K562 (cell line): ENCODE measurements at regions not wholly inside any gene's neighbourhood (a gene's known extent, or its start where the extent isn't known, plus 50 kb on each side); places are given as distances from the start of the nearest gene placed in this dataset.

ENCODE experiments used
- ATAC-seq: fragments of 200-7000 bp; cut with Tn5 transposase; 3 replicates; pipeline ENCODE4 v1.9.1; 2020; ENCODE audit warnings: moderate library complexity
- BruUV-seq: library from RNA; stranded (reverse); fragments of 400-500 nt; replicated peaks from 2 replicates; lab custom pipeline; 2021; lab: Mats Ljungman, UMichigan
- CTCF ChIA-PET: fragments of 300-600 bp; formaldehyde crosslinking; extraction: SDS; loops from one replicate; lab custom pipeline; 2021; ENCODE audit warnings: low intra/inter-chr PET ratio; lab: Yijun Ruan, JAX
- POLR2A ChIA-PET: fragments of 300-600, 350-650 bp; sonication (Branson Sonifier 250); formaldehyde crosslinking; extraction: SDS; loops from one replicate; lab custom pipeline; 2021; ENCODE audit warnings: antibody characterized with exemption, inconsistent platforms; lab: Yijun Ruan, JAX
- DNase-seq, 4 experiments: peaks; one replicate each; pipeline versions ENCODE4 v3.0.0 to v3.0.0-alpha.2; 2011 to 2018; ENCODE audit warnings: low spot score in 3 of 4, mixed read lengths in 3 of 4; ENCODE audit errors: extremely low read depth in 1 of 4
- FAIRE-seq: peaks from 2 replicates; lab custom pipeline; 2011; peaks lifted over from hg19 to GRCh38; lab: Jason Lieb, UNC
- H2AFZ ChIP-seq: 2 replicates; pipeline ENCODE4 v1.6.0; 2011; ENCODE audit warnings: low read depth, low read length, control low read depth, inconsistent platforms
- H3K27ac ChIP-seq: fragments of 200-600 bp; 3 replicates; pipeline ENCODE4 v1.8.0; 2011; ENCODE audit warnings: low read depth, mild to moderate bottlenecking, control low read depth, inconsistent platforms, low read length, moderate library complexity, mixed read lengths; ENCODE audit errors: extremely low read depth
- H3K27me3 ChIP-seq, 2 experiments: fragments of 300-600 bp in 1 of 2; 2 replicates in 1 of 2; 3 replicates in 1 of 2; pipeline versions ENCODE4 v1.6.0 to v1.8.0; 2011; ENCODE audit warnings: inconsistent platforms in 2 of 2, low read length in 2 of 2, mild to moderate bottlenecking in 1 of 2, mixed read lengths in 1 of 2, moderate library complexity in 1 of 2; ENCODE audit not compliant: control insufficient read depth in 2 of 2, insufficient read depth in 2 of 2
- H3K36me3 ChIP-seq: fragments of 300-600 bp; 3 replicates; pipeline ENCODE4 v1.8.0; 2011; ENCODE audit warnings: mild to moderate bottlenecking, low read length, inconsistent platforms; ENCODE audit not compliant: control insufficient read depth, insufficient read depth
- H3K4me1 ChIP-seq, 2 experiments: fragments of 200-600 bp in 1 of 2; replicated peaks in 1 of 2; 2 replicates in 1 of 2; 3 replicates in 1 of 2; pipeline versions ENCODE4 v1.5.1 to v1.8.0; 2011; ENCODE audit warnings: inconsistent platforms in 2 of 2, low read length in 2 of 2, mild to moderate bottlenecking in 1 of 2, mixed read lengths in 1 of 2, moderate library complexity in 1 of 2; ENCODE audit not compliant: control insufficient read depth in 2 of 2, insufficient read depth in 2 of 2
- H3K4me2 ChIP-seq: 2 replicates; pipeline ENCODE4 v1.6.1; 2011; ENCODE audit warnings: low read length, control low read depth, inconsistent platforms, mixed read lengths; ENCODE audit not compliant: insufficient read depth
- H3K4me3 ChIP-seq: fragments of 200-600 bp; sonication (generic), shearing (Covaris generic); 2 replicates; pipeline ENCODE4 v1.5.1; 2016; ENCODE audit warnings: control low read depth, inconsistent platforms
- H3K79me2 ChIP-seq: fragments of 200-600 bp; 3 replicates; pipeline ENCODE4 v1.8.0; 2011; ENCODE audit warnings: low read length, inconsistent platforms; ENCODE audit not compliant: control insufficient read depth, insufficient read depth
- H3K9ac ChIP-seq, 2 experiments: 2 replicates each; pipeline versions ENCODE4 v1.6.0 to v1.6.1; 2011; ENCODE audit warnings: low read depth in 2 of 2, low read length in 2 of 2, control low read depth in 1 of 2, inconsistent platforms in 1 of 2, mild to moderate bottlenecking in 1 of 2, mixed read lengths in 1 of 2; ENCODE audit not compliant: insufficient read depth in 1 of 2
- H3K9me1 ChIP-seq: one replicate; pipeline ENCODE4 v1.6.0; 2011; ENCODE audit warnings: inconsistent platforms, mild to moderate bottlenecking, low read length, moderate library complexity; ENCODE audit not compliant: control insufficient read depth, insufficient read depth
- H3K9me3 ChIP-seq: replicated peaks from 2 replicates; pipeline ENCODE4 v1.5.1; 2011; ENCODE audit warnings: low read depth, low read length, inconsistent platforms; ENCODE audit not compliant: control insufficient read depth, insufficient read depth
- H4K20me1 ChIP-seq: replicated peaks from 2 replicates; pipeline ENCODE4 v1.6.1; 2011; ENCODE audit warnings: low read length, inconsistent platforms, mixed read lengths; ENCODE audit not compliant: control insufficient read depth, insufficient read depth
- CREB1 ChIP-seq, 2 experiments: sonication (generic) in 1 of 2; formaldehyde crosslinking in 1 of 2; IDR thresholded peaks; 2 replicates each; pipeline versions ENCODE4 v1.6.1 to v1.8.0; 2012 to 2022; ENCODE audit warnings: inconsistent platforms in 1 of 2, mild to moderate bottlenecking in 1 of 2, missing genetic modification reagents in 1 of 2, moderate library complexity in 1 of 2
- HNRNPK ChIP-seq: fragments of 200-400 bp; formaldehyde crosslinking; IDR thresholded peaks from one replicate; pipeline ENCODE4 v1.6.1; 2018; ENCODE audit warnings: mild to moderate bottlenecking, low read depth, low read length; ENCODE audit not compliant: poor library complexity, severe bottlenecking
- WGBS: fragments of 100-300 bp; shearing (Covaris generic); methylation state at CpG from one replicate; pipeline ENCODE4 v1.1.6; 2016; ENCODE audit warnings: low coverage, mixed read lengths; ENCODE audit not compliant: insufficient coverage; ENCODE audit errors: missing lambda C conversion rate; 5-methylcytosine and 5-hydroxymethylcytosine counted together
- in situ Hi-C: fragments of 300-500 bp; cut with MboI; formaldehyde crosslinking; loops from 4 replicates; pipeline ENCODE4 v1.15.0; 2018; ENCODE audit warnings: inconsistent platforms, mixed read lengths
- intact Hi-C: fragments of 100-400 bp; cut with micrococcal nuclease; formaldehyde crosslinking; loops from 2 replicates; pipeline ENCODE4 v1.14.2; 2022
- TF ChIP-seq, protein P1 (sequence below): fragments of 450-650 bp; conservative IDR thresholded peaks from 2 replicates; pipeline ENCODE4 v1.6.1; 2016; ENCODE audit warnings: missing genetic modification characterization, low read depth, mild to moderate bottlenecking, control low read depth, missing compliant biosample characterization

DNA sequence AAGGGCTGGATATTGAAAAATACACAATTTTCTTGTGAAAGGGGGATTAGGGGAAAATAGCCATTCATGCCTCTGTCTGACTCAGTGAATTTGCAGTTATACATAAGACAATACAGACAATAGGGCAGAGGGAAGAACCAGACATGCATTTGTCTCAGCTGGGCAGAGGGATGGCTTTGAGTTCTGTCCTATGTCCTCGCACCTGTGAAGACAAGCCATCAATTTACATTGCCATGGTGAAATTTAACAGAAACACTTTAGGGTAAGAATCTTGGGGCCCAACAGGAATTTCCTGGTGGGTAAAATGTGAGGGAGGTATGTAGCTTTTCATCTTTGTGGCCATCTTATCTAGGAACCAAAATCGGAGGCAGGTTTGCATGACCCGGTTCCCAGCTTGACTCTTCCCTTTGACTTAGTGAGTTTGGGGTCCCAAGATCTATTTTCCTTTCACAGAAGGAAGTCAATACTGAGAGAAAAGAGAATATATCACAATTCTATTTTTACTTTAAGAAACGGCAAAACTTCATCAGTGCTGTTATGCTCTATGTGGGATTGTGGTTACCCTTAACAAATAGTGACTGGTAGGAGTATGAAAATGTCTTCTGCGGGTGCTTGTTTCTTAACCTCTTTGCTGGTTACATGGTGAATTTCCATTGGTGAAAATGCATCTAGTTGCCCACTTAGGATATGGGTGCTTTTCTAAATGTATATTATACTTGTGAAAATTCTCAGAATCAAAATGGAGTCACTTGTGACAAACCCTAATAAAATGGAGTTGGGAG is 221.8 kb downstream of the SPP2 start (continued):
- TF ChIP-seq, protein P1, sequence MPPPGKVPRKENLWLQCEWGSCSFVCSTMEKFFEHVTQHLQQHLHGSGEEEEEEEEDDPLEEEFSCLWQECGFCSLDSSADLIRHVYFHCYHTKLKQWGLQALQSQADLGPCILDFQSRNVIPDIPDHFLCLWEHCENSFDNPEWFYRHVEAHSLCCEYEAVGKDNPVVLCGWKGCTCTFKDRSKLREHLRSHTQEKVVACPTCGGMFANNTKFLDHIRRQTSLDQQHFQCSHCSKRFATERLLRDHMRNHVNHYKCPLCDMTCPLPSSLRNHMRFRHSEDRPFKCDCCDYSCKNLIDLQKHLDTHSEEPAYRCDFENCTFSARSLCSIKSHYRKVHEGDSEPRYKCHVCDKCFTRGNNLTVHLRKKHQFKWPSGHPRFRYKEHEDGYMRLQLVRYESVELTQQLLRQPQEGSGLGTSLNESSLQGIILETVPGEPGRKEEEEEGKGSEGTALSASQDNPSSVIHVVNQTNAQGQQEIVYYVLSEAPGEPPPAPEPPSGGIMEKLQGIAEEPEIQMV (tag) = no peak
- TF ChIP-seq CREB1 (IDR thresholded peaks at IDR 0.05) (no peak), CREB1 (CRISPR knock-in tag; IDR thresholded peaks at IDR 0.05) (no peak)

- H3K36me3 ChIP-seq = no peaks in the 10 kb centered on the region
- DNase-seq (no peak), ATAC-seq (no peak), FAIRE-seq (no peak)
- WGBS = 0% methylated on average over 4 of the region's 4 CpGs
- H2AFZ ChIP-seq = no peak overlapping the region
- H3K4me3 ChIP-seq = no peak overlapping the region
- H3K9me1 ChIP-seq = no peaks in the 10 kb centered on the region
- CTCF ChIA-PET = no interaction called here
- H4K20me1 ChIP-seq = no peaks in the 10 kb centered on the region
- H3K27me3 ChIP-seq = no peaks in the 10 kb centered on the region
- no TSS peak for BruUV-seq
- in situ Hi-C loops = no loop called here
- H3K27ac ChIP-seq = no peak overlapping the region
- POLR2A ChIA-PET = no interaction called here
- H3K4me1 ChIP-seq = no peaks in the 10 kb centered on the region
- H3K9ac ChIP-seq = no peak overlapping the region
- no peak for TF ChIP-seq HNRNPK
- no peaks in the 10 kb centered on the region for H3K9me3 ChIP-seq
- H3K4me2 ChIP-seq = no peak overlapping the region
- no peaks in the 10 kb centered on the region for H3K79me2 ChIP-seq
- intact Hi-C loops = no loop called here
These were observed 220.8 kb downstream of the SPP2 start for GRCh38 chr2:234271338-234271737.
